Chondrocyte (in vitro differentiated cells): ENCODE measurements at regions not wholly inside any gene's neighbourhood (a gene's known extent, or its start where the extent isn't known, plus 50 kb on each side); places are given as distances from the start of the nearest gene placed in this dataset.
A peak's percentile ranks its signal among the peaks of the same experiment; 100 is the strongest.

Experiments
- DNase-seq: peaks from one replicate; pipeline ENCODE4 v3.0.0; 2021; ENCODE audit warnings: mixed read lengths, low spot score
- H3K27ac Mint-ChIP-seq: one replicate; pipeline ENCODE4 v1.8.0; 2021; ENCODE audit warnings: mild to moderate bottlenecking, moderate library complexity, mixed read lengths; ENCODE audit not compliant: unreplicated experiment
- H3K27me3 Mint-ChIP-seq: 2 replicates; pipeline ENCODE4 v1.8.0; 2021; ENCODE audit warnings: low read depth, mixed read lengths
- H3K36me3 Mint-ChIP-seq: 2 replicates; pipeline ENCODE4 v1.8.0; 2021; ENCODE audit warnings: low read depth, mixed read lengths
- H3K4me1 Mint-ChIP-seq: 2 replicates; pipeline ENCODE4 v1.8.0; 2021; ENCODE audit warnings: low read depth, mild to moderate bottlenecking, mixed read lengths
- H3K4me3 Mint-ChIP-seq: one replicate; pipeline ENCODE4 v1.8.0; 2021; ENCODE audit warnings: mild to moderate bottlenecking, moderate library complexity, mixed read lengths; ENCODE audit not compliant: unreplicated experiment
- H3K9me3 Mint-ChIP-seq: 2 replicates; pipeline ENCODE4 v1.8.0; 2021; ENCODE audit warnings: low read depth, mixed read lengths
- CTCF ChIP-seq: fragments of 200-600 bp; sonication (generic); IDR thresholded peaks from 2 replicates; pipeline ENCODE4 v1.5.0; 2021; ENCODE audit warnings: antibody characterized with exemption, mild to moderate bottlenecking, moderate library complexity

DNA sequence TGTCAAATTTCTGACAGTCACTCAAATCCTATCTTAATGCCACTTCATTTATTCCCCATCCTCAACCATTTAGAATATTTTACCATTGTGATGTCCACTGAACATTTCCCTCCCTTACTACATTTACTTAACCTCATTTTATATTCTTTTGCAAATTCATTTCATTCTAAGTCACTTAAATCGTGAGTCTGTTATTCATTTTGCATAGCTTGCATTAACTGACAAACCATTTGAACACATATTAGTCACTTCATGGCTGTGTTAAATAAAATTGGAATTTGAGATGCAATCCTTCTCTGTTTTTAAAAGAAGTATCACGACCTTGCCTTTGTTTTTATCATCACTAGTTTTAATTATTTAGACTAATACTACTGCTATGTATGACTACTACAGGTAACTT lies 199.4 kb upstream of the COL11A1 start:
- H3K27me3 Mint-ChIP-seq = no peaks in the 10 kb centered on the region
- DNase-seq = no peak
- H3K4me3 Mint-ChIP-seq = no peak overlapping the region
- TF ChIP-seq CTCF = no peak
- H3K4me1 Mint-ChIP-seq = no peaks in the 10 kb centered on the region
- no peaks in the 10 kb centered on the region for H3K36me3 Mint-ChIP-seq
- H3K27ac Mint-ChIP-seq = no peak overlapping the region
- peaks cover 3% of the 10 kb centered on the region for H3K9me3 Mint-ChIP-seq

DNA sequence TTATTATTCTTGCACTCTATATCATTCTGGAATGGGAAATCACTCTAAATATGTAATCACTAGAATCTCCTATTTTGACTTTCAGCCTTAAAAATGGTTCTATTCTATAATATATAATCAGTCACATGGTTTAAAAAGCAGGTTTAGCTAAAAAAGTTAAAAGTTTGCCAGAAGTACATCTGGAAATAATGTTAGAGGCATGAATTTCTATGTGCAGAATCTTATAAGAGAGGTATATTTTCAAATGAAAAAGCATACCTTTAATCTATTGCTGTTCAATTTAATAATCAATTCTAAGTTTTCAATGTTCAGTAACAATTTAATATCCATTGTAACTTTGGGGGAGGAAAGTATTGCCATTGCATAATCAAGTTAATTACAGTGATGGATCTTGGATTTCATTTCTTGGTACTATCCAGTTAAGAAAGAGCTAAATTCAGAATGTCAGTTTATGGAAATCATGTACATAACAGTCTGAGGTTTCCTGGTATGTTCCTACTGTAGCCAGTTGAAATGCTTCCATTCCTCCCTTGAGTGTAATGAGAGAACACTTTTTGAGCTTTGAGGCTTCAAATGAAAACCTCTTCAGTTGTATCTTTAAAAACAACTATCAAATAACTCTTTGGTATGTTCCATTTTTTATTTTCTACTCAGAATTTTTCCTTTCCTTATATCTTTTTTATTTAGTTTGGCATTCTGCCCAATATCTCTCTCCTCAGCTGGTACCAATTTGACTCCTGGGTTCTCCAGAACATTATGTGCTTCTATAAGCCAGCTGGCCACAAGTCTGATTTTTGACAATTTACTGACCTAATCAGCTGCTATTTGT lies 175.7 kb upstream of the COL11A1 start:
- peaks cover 17% of the 10 kb centered on the region for H3K9me3 Mint-ChIP-seq
- H3K36me3 Mint-ChIP-seq = peaks cover 5% of the 10 kb centered on the region
- peaks cover 31% of the 10 kb centered on the region for H3K4me1 Mint-ChIP-seq
- H3K27ac Mint-ChIP-seq = peak overlapping the region; percentile 67
- no peak for DNase-seq
- peak overlapping the region; percentile 5 for H3K4me3 Mint-ChIP-seq
- no peak for TF ChIP-seq CTCF
- H3K27me3 Mint-ChIP-seq = no peaks in the 10 kb centered on the region

- Mint-ChIP-seq H3K9me3 (peaks cover 17% of the 10 kb centered on the region), H3K4me3 (no peak overlapping the region), H3K4me1 (peaks cover 31% of the 10 kb centered on the region), H3K36me3 (peaks cover 5% of the 10 kb centered on the region), H3K27ac (peak overlapping the region; percentile 49), H3K27me3 (no peaks in the 10 kb centered on the region)
- DNase-seq = no peak
- no peak for TF ChIP-seq CTCF
Measured at GRCh38 chr1:103283371-103283770, 175.0 kb upstream of the COL11A1 start.

GRCh38 chr1:103275725-103276124 lies 167.4 kb upstream of the COL11A1 start:
- TF ChIP-seq CTCF = no peak
- peaks cover 7% of the 10 kb centered on the region for H3K4me1 Mint-ChIP-seq
- H3K27me3 Mint-ChIP-seq = no peaks in the 10 kb centered on the region
- no peaks in the 10 kb centered on the region for H3K36me3 Mint-ChIP-seq
- H3K9me3 Mint-ChIP-seq = peaks cover 11% of the 10 kb centered on the region
- no peak overlapping the region for H3K27ac Mint-ChIP-seq
- H3K4me3 Mint-ChIP-seq = no peak overlapping the region
- no peak for DNase-seq

DNA sequence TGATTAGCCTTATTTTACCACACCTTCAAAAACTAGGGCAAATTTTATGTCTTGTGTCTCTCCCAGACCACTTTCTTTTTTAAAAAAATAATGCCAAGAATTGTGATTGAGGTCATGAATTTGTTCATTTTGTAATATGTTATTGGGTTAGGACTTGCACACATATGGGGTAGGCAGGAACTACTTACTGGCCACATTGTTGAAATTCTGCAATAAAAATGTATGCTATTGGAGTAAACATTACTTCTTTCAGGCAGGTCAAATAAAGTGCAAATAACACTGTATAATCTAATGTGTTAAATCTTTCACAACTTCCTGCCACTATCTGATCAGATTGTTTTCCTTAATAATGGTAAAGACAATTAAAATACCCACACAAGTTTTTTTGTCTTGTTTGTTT lies 166.6 kb upstream of the COL11A1 start:
- H3K36me3 Mint-ChIP-seq = no peaks in the 10 kb centered on the region
- peaks cover 3% of the 10 kb centered on the region for H3K9me3 Mint-ChIP-seq
- TF ChIP-seq CTCF = no peak
- no peak overlapping the region for H3K27ac Mint-ChIP-seq
- DNase-seq = no peak
- H3K4me3 Mint-ChIP-seq = no peak overlapping the region
- no peaks in the 10 kb centered on the region for H3K27me3 Mint-ChIP-seq
- peaks cover 7% of the 10 kb centered on the region for H3K4me1 Mint-ChIP-seq
